MM.1S (cell line): ENCODE measurements at regions not wholly inside any gene's neighbourhood (a gene's known extent, or its start where the extent isn't known, plus 50 kb on each side); places are given as distances from the start of the nearest gene placed in this dataset.

Experiments
- DNase-seq: peaks from one replicate; pipeline ENCODE4 v3.0.0-alpha.2; 2015
- H2AFZ ChIP-seq: fragments of 300-600 bp; sonication (generic); 2 replicates; pipeline ENCODE4 v1.6.0; 2016; ENCODE audit warnings: antibody characterized with exemption, low read length
- H3F3A ChIP-seq: fragments of 300-600 bp; sonication (generic); 2 replicates; pipeline ENCODE4 v1.6.1; 2016; ENCODE audit warnings: mild to moderate bottlenecking, antibody characterized with exemption, low read length, moderate library complexity, mixed read lengths; ENCODE audit not compliant: insufficient read depth
- H3K27ac ChIP-seq: fragments of 300-600 bp; sonication (generic); 2 replicates; pipeline ENCODE4 v1.5.1; 2016; ENCODE audit warnings: mild to moderate bottlenecking, low read length
- H3K27me3 ChIP-seq: fragments of 300-600 bp; sonication (generic); replicated peaks from 2 replicates; pipeline ENCODE4 v1.6.0; 2016; ENCODE audit warnings: low read length; ENCODE audit not compliant: insufficient read depth
- H3K36me3 ChIP-seq: fragments of 300-600 bp; sonication (generic); replicated peaks from 2 replicates; pipeline ENCODE4 v1.6.1; 2016; ENCODE audit warnings: mild to moderate bottlenecking, low read length, mixed read lengths; ENCODE audit not compliant: insufficient read depth
- H3K4me1 ChIP-seq: fragments of 300-600 bp; sonication (generic); 2 replicates; pipeline ENCODE4 v1.6.1; 2016; ENCODE audit warnings: low read length, mixed read lengths
- H3K4me2 ChIP-seq: fragments of 300-600 bp; sonication (generic); 2 replicates; pipeline ENCODE4 v1.6.0; 2016; ENCODE audit warnings: low read depth, low read length
- H3K4me3 ChIP-seq: fragments of 300-600 bp; sonication (generic); 2 replicates; pipeline ENCODE4 v1.5.1; 2016; ENCODE audit warnings: low read length, mixed read lengths
- H3K79me2 ChIP-seq: fragments of 300-600 bp; sonication (generic); 2 replicates; pipeline ENCODE4 v1.6.1; 2016; ENCODE audit warnings: mixed run types, low read length, mixed read lengths
- H3K9ac ChIP-seq: fragments of 300-600 bp; sonication (generic); 2 replicates; pipeline ENCODE4 v1.6.1; 2016; ENCODE audit warnings: low read length, mixed read lengths
- H3K9me2 ChIP-seq: fragments of 300-600 bp; sonication (generic); replicated peaks from 2 replicates; pipeline ENCODE4 v1.6.1; 2016; ENCODE audit warnings: mild to moderate bottlenecking, low read length, mixed read lengths; ENCODE audit not compliant: insufficient read depth
- H3K9me3 ChIP-seq: fragments of 300-600 bp; sonication (generic); replicated peaks from 2 replicates; pipeline ENCODE4 v1.6.1; 2016; ENCODE audit warnings: mild to moderate bottlenecking, low read length, mixed read lengths; ENCODE audit not compliant: insufficient read depth
- H4K20me1 ChIP-seq: fragments of 300-600 bp; sonication (generic); 2 replicates; pipeline ENCODE4 v1.6.1; 2016; ENCODE audit warnings: mild to moderate bottlenecking, low read length, moderate library complexity, mixed read lengths; ENCODE audit not compliant: insufficient read depth
- CTCF ChIP-seq: fragments of 300-600 bp; sonication (generic); IDR thresholded peaks from 2 replicates; pipeline ENCODE4 v1.5.1; 2016; ENCODE audit warnings: antibody characterized with exemption, low read length, mixed read lengths
- EZH2 ChIP-seq: fragments of 300-600 bp; sonication (generic); optimal IDR thresholded peaks from 2 replicates; pipeline ENCODE3; 2017; ENCODE audit warnings: low read depth, mild to moderate bottlenecking, antibody characterized with exemption, low read length, mixed read lengths
- EZH2phosphoT487 ChIP-seq: fragments of 300-600 bp; sonication (generic); IDR thresholded peaks from 2 replicates; pipeline ENCODE4 v1.6.1; 2018; ENCODE audit warnings: antibody characterized with exemption, low read length

GRCh38 chr2:36302911-36303310, 52.7 kb upstream of the CRIM1 start:
- TF ChIP-seq EZH2 (no peak), EZH2phosphoT487 (no peak), CTCF (no peak)
- no peak overlapping the region for H3K4me2 ChIP-seq

GRCh38 chr2:36301843-36302242, 53.7 kb upstream of the CRIM1 start:
- Histone ChIP-seq H3K9me2 (no peaks in the 10 kb centered on the region), H2AFZ (no peak overlapping the region)
- TF ChIP-seq EZH2phosphoT487, result no peak
- no peak for TF ChIP-seq CTCF
- TF ChIP-seq EZH2, result no peak

More at GRCh38 chr2:36302911-36303310, 52.7 kb upstream of the CRIM1 start:
- Histone ChIP-seq H3K27me3 (no peaks in the 10 kb centered on the region), H3K4me1 (no peaks in the 10 kb centered on the region), H3K9me3 (no peaks in the 10 kb centered on the region), H3K27ac (no peak overlapping the region), H3K9me2 (no peaks in the 10 kb centered on the region), H4K20me1 (no peaks in the 10 kb centered on the region), H3K79me2 (no peaks in the 10 kb centered on the region), H3K4me3 (no peak overlapping the region), H2AFZ (no peak overlapping the region), H3K36me3 (no peaks in the 10 kb centered on the region), H3F3A (no peaks in the 10 kb centered on the region), H3K9ac (no peak overlapping the region)
- no peak for DNase-seq

GRCh38 chr2:36300697-36301096, 54.9 kb upstream of the CRIM1 start:
- no peak for DNase-seq
- H2AFZ ChIP-seq, result no peak overlapping the region
- H3K4me2 ChIP-seq, result no peak overlapping the region
- no peaks in the 10 kb centered on the region for H3K79me2 ChIP-seq
- H3K4me3 ChIP-seq, result no peak overlapping the region
- no peaks in the 10 kb centered on the region for H3K9me3 ChIP-seq
- TF ChIP-seq EZH2phosphoT487 (no peak), CTCF (no peak), EZH2 (no peak)
- H3K9ac ChIP-seq, result no peak overlapping the region
- H3K9me2 ChIP-seq, result no peaks in the 10 kb centered on the region
- H3K36me3 ChIP-seq, result no peaks in the 10 kb centered on the region
- no peaks in the 10 kb centered on the region for H4K20me1 ChIP-seq
- no peaks in the 10 kb centered on the region for H3F3A ChIP-seq
- no peak overlapping the region for H3K27ac ChIP-seq
- H3K27me3 ChIP-seq, result no peaks in the 10 kb centered on the region
- no peaks in the 10 kb centered on the region for H3K4me1 ChIP-seq

More at GRCh38 chr2:36301843-36302242, 53.7 kb upstream of the CRIM1 start:
- Histone ChIP-seq H3K9ac (no peak overlapping the region), H3K9me3 (no peaks in the 10 kb centered on the region), H3F3A (no peaks in the 10 kb centered on the region), H3K4me3 (no peak overlapping the region), H3K27me3 (no peaks in the 10 kb centered on the region), H4K20me1 (no peaks in the 10 kb centered on the region), H3K79me2 (no peaks in the 10 kb centered on the region), H3K4me2 (no peak overlapping the region), H3K4me1 (no peaks in the 10 kb centered on the region), H3K27ac (no peak overlapping the region), H3K36me3 (no peaks in the 10 kb centered on the region)
- DNase-seq, result no peak
